ENCODE measurements at regions not wholly inside any gene's neighbourhood (a gene's known extent, or its start where the extent isn't known, plus 50 kb on each side); places are given as distances from the start of the nearest gene placed in this dataset.

GRCh38 chr15:70396807-70397206, 299.1 kb upstream of the TLE3 start:
- TF ChIP-seq CTCF (IDR thresholded peaks at IDR 0.05) (no peak), EP300 (IDR thresholded peaks at IDR 0.05) (no peak)
